GM12892 (cell line): ENCODE measurements at regions not wholly inside any gene's neighbourhood (a gene's known extent, or its start where the extent isn't known, plus 50 kb on each side); places are given as distances from the start of the nearest gene placed in this dataset.

Experiments used
- POLR2AphosphoS5 ChIP-seq: IDR thresholded peaks from 2 replicates; pipeline ENCODE4 v1.6.1; 2011; ENCODE audit warnings: low read depth, low read length, control low read depth
- TAF1 ChIP-seq: IDR thresholded peaks from 2 replicates; pipeline ENCODE4 v1.6.1; 2011; ENCODE audit warnings: low read depth, mild to moderate bottlenecking, control low read depth, low read length, borderline replicate concordance

- TF ChIP-seq POLR2AphosphoS5 (no peak), TAF1 (no peak)
Observed at GRCh38 chr11:97611345-97611744, 1221.5 kb downstream of the JRKL start.
